Anterior cingulate cortex (tissue), 58 donors: ENCODE measurements at regions not wholly inside any gene's neighbourhood (a gene's known extent, or its start where the extent isn't known, plus 50 kb on each side); places are given as distances from the start of the nearest gene placed in this dataset.

Source experiments
- DNase-seq, 58 donors: peaks; one replicate each; lab custom pipeline; 2025; lab: John Stamatoyannopoulos, UW

DNA sequence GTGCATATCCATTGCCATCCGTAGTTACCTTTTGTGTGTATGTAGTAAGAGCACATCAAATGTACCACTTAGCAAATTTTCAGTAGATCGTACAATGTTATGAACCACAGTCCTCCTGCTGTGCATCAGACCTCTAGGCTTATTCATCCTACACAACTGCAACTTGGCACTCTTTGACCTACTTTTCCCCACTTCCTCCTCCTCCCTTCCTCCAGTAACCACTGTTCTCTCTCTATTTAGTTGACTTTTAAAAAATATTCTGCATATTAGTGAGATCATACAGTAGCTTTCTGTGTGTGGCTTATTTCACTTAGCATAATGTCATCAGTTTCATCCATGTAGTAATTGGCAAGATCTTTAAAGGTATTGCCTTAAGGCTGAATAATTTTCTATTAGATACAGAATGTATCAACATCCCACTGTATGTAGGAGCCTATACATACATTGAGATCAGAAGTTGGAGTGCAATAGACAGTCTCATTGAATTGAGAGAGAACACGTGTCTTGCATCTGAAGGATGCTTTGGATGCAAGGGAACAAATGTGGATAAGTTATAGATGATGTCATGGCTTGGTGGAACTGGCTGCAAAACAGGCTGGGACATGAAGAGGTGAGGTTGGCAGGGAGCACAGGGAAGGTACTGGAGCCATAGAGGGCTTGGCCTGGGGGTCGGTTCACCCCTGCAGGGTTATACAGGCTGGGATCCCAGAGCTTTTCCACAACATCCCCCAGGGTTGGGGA, 83.0 kb upstream of the FAM180A start:
- no peak for DNase-seq

DNA sequence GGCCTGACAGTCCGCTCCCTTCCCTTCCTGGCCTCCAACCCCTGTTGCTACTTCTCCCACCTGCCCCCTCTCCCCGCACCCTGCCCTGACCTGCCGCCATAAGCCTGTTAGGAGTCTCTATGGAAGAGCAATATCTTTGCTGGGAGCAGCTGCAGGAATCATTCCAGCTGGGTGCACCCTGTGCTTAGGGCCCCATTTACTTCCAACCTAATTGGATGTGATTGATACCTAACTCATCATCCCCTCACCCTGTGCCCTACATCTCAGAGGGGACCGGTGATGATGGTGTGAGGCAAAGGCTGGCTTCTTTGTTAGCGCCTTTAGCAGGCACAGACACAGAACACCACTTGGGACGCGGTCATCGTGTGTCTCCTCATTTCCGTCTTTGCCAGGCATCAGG, 80.0 kb upstream of the FAM180A start:
- DNase-seq: no peak

DNA sequence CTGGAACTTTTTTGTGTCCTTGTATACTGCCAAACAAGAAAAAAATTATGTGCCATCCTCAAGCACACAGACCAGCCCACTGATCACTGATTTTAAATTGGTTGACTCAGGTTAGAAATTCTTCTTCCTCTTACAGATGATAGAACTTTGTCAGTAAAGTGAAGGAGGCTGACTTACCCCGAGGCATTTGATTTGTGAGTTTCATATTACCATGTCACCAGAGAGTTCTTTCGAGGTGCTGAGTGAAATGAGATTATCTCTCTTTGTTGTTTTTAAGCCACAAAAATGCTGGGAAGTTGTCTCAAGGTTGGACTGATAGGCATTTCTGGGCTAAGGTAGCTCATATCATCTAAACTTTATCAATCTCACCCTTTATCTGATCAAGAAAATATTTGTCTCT, 78.8 kb upstream of the FAM180A start:
- DNase-seq: no peak

DNA sequence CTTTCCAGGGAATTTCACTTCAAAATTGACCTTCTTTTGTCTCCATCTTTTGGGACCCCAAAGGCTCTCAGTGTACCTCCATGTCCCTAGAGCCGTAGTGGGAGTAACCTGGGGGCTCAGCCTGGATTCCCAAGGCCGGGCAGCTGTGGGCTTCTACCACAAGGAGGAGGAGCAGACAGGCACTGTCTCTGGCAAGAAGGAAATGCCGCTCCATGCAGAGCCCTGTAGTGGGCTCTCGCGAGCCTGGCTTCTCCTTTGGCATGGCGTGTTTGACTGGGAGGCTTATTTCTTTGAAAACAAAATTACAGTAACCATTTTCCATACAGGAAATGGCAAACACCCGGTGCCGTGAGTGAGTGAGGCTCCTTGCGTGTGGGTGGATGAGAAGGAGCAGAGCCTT, 76.8 kb upstream of the FAM180A start:
- DNase-seq: no peak

DNA sequence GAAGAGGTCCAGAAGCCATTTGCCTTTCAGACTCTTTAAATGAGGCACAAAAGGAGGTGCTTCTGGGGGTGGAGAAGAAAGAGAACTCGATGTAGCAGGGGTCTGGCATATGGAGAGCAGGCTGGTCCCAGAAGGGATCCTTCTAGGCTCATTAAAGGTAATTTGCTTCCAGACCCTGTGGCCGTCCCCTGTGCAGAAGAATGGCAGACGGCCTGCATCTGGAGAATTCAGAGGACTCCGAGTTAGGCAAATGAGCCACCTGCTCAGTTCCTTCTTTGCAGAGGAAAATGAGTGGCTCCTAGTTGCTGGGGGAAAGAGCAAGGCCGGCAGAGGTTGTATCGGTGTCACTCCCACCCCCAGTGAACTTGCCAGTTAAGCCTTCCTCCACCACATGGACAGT, 73.8 kb upstream of the FAM180A start:
- no peak for DNase-seq

DNA sequence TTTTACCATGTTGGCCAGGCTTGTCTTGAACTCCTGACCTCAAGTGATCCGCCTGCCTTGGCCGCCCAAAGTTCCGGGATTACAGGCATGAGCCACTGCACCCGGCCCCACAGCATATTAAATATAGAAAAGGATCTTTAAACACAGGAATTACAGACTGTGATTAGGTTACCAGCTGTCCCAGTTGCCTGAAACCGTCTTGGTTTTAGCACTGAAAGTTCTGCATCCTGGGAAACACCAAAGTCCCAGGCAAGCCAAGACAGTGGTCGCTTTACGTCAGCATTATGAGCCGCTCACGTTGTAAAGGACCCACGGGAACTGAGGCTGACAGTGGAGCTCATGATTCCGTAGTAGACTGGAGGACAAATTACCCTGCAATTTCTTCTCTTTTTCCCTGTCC, 69.0 kb upstream of the FAM180A start:
- DNase-seq: no peak

DNA sequence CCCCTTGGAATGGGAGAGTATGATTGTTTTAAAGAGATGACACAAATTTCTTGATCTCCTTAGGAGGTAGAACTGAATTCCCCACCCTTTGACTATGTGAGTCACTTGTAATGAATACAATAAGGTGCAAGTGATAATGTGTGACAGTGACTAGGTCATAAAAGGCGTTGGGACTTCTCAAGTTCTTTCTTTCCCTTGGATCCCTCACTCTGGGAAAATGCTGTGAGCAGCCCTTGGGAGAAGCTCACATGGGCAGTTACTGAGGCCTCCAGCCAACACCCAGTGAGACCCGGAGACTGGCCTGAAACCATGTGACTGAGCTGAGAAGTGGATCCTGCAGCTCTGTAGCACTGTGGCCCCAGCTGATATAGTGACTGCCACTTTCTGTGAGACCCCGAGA, 66.4 kb upstream of the FAM180A start:
- no peak for DNase-seq

DNA sequence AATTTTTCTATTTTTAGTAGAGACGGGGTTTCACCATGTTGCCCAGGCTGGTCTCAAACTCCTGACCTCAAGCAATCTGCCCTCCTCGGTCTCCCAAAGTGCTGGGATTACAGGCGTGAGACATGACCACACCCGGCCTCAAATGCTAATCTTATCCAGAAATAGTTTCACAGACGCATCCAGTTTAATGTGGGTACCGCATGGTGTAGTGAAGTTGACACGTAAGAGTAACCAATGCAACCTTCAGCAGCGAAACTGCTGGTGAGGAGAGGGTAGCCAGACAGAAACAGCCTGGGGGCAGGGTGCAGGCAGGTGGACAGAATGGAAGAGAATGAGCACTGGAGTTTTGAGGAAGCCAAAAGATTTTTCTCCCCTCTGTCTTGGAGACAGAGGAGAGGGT, 63.5 kb upstream of the FAM180A start:
- no peak for DNase-seq

DNA sequence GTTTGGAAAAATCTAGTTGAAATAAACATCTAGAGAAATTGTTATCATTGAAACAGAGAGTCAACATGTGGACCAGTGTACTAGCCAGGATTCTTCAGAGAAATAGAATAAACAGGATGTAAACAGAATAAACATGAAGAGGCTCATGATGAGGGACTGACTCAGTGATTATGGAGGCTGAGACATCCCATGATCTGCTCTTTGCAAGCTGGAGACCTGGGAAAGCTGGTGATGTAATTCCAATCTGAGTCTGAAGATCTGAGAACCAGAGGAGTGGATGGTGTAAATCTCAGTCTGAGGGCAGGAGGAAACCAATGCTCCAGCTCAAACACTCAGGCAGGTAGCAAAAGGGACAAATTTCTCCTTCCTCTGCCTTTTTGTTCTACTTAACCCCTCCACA, 62.9 kb upstream of the FAM180A start:
- no peak for DNase-seq

DNA sequence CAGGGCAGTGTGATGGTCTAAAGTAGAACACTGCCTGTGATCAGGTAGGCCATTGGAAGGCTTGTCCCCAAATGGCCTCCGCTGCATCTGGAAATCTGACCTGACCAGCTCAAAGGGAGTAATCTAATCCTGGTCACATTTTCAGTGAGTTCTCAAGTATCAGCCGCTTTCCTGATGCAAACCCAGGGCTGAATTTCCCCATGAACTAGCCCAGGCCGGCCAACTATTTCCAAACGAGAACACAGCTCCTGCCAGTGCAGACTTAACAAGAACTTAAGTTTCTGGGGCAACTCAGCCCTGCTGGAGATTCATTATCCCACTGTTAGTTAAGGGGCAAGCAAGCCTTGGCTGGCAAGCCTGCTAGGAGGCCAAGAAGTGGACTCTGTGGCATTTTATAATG, 59.6 kb upstream of the FAM180A start:
- DNase-seq: peak in 42 of 58 donors; percentile 3 to 88 (median 49)

DNA sequence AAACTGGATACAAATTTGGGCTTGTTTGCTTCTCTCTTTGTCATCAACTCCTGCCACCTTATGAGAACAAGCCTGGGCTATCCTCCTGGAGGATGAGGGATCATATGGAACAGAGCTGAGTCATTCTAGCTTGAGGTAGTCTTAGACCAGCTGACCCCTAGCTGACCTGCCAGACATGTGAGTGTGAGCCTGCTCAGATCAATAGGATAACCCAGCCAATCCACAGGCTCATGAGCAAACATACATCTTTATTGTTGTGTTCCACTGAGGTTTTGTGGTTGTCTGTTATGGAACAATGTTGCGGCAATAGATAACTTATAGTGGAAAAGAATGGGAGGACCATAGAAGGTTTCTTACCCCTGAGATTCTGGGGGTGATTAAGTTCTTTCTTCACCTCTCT, 54.5 kb upstream of the FAM180A start:
- DNase-seq: no peak

DNA sequence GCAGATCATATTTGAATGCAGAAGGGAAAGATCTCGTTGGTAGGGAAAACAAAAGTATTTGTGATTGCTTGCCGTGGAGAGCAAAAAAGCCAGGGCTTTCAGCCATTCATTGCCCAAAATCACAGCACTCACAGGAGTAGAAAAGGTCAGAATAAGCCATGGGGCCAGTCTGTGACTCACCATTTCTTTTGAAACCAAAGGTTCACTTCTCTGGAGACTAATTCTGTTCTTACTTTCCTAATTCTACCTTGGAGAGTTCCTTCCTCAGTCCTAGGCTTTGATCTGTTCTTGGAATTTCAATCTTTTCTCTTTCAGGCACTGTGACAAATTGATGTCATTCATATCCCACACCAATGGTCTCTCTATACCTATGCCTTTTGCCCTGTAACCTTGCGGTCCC, 54.1 kb upstream of the FAM180A start:
- DNase-seq: no peak

DNA sequence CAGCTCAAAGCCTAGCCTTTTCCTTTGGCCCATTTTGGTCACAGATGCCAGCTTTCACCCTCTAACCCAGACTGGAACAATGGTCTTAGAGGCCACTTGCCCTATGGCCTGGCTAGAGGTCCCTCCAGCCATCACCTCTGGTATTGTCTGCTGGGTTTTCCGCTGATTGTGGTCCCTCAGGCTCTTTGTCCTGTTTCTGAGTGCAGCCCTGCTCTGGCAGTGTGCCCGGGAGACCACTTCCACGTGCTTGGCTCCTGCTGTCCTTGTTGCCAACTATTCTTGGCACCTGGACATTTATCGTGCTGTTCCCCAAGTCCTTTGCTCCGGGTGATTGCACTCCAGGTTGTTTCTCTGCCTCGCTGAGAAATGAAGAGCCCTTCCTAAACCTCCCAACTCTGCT, 53.3 kb upstream of the FAM180A start:
- peak in 2 of 58 donors; percentile 12 to 14 for DNase-seq

DNA sequence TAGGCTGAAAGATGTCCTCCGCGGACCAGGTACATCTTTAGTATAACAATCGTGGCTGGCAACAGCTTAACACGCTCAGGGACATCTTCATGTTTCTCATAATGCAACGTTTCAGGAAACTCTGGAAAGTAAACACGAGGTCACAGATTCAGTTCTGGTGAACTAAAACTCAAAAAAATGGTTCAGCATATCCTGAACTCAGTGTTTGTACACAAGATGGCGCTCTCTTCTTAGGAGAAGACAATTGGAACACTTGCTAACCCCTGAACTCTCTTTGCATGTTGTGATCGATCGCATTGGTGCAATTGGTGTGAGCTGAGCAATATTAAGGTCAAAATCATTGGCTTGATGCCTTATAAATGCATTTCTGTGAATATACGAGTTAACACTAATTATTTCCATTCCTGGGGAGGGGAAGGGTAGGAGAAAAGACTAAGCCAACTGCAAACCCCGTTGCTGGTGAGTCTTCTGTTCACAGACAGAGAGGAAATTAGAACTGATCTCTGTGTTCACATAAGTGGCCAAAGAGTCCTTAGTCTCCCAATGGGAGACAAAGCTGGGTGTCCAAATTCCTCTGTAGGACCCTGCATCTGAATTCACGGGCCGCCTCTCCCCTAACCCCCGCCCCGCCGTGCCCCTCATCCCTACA, 52.6 kb upstream of the FAM180A start:
- peak in 4 of 58 donors; percentile 2 to 41 (median 19) for DNase-seq

DNA sequence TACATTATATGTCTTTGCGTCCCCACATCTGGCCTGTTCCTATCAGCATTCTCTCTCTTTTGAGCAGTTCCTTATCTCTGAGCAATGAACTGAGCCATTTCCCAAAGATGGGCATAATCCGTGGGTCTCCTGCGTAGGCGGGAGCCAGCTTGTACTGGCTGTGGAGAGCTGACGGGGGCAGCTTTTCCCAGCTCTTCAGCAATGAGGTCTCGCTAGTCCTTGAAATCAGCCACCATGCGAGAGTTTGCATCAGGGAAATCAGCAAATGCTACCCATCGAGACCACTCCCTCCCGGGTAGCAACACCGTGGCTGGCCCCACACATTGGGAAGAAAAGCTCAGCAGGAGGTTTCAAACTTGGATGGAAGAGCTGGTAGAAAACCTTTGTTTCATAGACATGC, 51.9 kb upstream of the FAM180A start:
- no peak for DNase-seq

DNA sequence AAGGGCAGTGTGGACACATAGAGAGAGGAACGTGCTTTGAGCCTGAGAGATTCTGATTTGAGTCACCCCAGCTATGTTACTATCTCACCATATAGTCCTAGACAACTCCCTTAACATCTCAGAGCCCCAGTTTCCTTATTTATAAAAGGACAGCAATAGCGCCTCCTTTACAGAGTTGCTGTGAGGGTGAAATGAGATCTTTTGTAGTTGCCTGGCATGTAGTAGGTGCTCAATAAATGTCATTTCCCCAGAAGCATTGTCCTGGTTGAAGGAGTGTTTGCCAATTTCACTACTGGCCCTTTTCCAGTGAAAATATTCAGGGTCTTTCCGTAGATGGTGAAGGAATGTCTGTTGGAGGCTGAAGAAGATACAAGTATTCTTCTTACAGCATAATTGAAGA, 51.3 kb upstream of the FAM180A start:
- DNase-seq: no peak
